ENCODE measurements at regions not wholly inside any gene's neighbourhood (a gene's known extent, or its start where the extent isn't known, plus 50 kb on each side); places are given as distances from the start of the nearest gene placed in this dataset.

- Histone ChIP-seq H4K20me1 (ENCODE audit: insufficient read depth) (no peaks in the 10 kb centered on the region), H2AFZ (ENCODE audit: low read depth, low read length) (no peak overlapping the region), H3K79me2 (replicated peaks; ENCODE audit: insufficient read depth, low read length) (no peaks in the 10 kb centered on the region), H3K9me2 (ENCODE audit: insufficient read depth, low read length) (no peaks in the 10 kb centered on the region), H3K27ac (ENCODE audit: low read length) (no peak overlapping the region), H3K4me2 (ENCODE audit: low read length) (no peak overlapping the region), H3K36me3 (ENCODE audit: insufficient read depth, low read length) (no peaks in the 10 kb centered on the region), H3K4me3 (ENCODE audit: low read length) (no peak overlapping the region), H3F3A (ENCODE audit: insufficient read depth, low read length, poor library complexity, severe bottlenecking) (no peaks in the 10 kb centered on the region), H3K27me3 (ENCODE audit: insufficient read depth, low read depth, low read length) (no peaks in the 10 kb centered on the region), H3K9me3 (ENCODE audit: low read length) (no peaks in the 10 kb centered on the region), H3K9ac (ENCODE audit: low read length) (no peak overlapping the region)
- no peak for TF ChIP-seq CTCF (IDR thresholded peaks at IDR 0.05; ENCODE audit: poor library complexity, severe bottlenecking)
- TF ChIP-seq EP300 (conservative IDR thresholded peaks at IDR 0.05; ENCODE audit: poor library complexity, severe bottlenecking) = no peak
- TF ChIP-seq, protein P1, sequence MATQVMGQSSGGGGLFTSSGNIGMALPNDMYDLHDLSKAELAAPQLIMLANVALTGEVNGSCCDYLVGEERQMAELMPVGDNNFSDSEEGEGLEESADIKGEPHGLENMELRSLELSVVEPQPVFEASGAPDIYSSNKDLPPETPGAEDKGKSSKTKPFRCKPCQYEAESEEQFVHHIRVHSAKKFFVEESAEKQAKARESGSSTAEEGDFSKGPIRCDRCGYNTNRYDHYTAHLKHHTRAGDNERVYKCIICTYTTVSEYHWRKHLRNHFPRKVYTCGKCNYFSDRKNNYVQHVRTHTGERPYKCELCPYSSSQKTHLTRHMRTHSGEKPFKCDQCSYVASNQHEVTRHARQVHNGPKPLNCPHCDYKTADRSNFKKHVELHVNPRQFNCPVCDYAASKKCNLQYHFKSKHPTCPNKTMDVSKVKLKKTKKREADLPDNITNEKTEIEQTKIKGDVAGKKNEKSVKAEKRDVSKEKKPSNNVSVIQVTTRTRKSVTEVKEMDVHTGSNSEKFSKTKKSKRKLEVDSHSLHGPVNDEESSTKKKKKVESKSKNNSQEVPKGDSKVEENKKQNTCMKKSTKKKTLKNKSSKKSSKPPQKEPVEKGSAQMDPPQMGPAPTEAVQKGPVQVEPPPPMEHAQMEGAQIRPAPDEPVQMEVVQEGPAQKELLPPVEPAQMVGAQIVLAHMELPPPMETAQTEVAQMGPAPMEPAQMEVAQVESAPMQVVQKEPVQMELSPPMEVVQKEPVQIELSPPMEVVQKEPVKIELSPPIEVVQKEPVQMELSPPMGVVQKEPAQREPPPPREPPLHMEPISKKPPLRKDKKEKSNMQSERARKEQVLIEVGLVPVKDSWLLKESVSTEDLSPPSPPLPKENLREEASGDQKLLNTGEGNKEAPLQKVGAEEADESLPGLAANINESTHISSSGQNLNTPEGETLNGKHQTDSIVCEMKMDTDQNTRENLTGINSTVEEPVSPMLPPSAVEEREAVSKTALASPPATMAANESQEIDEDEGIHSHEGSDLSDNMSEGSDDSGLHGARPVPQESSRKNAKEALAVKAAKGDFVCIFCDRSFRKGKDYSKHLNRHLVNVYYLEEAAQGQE (IDR thresholded peaks at IDR 0.05; ENCODE audit: borderline replicate concordance) = no peak
Observed at GRCh38 chr2:71781695-71782228, 328.4 kb downstream of the DYSF start.

GRCh38 chr2:71780162-71780561 is 326.8 kb downstream of the DYSF start:
- Histone ChIP-seq H3K27me3 (ENCODE audit: insufficient read depth, low read depth, low read length) (no peaks in the 10 kb centered on the region), H3K4me2 (ENCODE audit: low read length) (no peak overlapping the region)

More at GRCh38 chr2:71780162-71780561, 326.8 kb downstream of the DYSF start:
- no peaks in the 10 kb centered on the region for H3K36me3 ChIP-seq (ENCODE audit: insufficient read depth, low read length)
- no peak overlapping the region for H3K9ac ChIP-seq (ENCODE audit: low read length)
- no peak for TF ChIP-seq RAD21 (conservative IDR thresholded peaks at IDR 0.05)
- TF ChIP-seq MXI1 (conservative IDR thresholded peaks at IDR 0.05; ENCODE audit: poor library complexity, severe bottlenecking) = no peak
- TF ChIP-seq POLR2AphosphoS5 (IDR thresholded peaks at IDR 0.05) = no peak
- TF ChIP-seq EP300 (conservative IDR thresholded peaks at IDR 0.05; ENCODE audit: poor library complexity, severe bottlenecking) = no peak
- no peak for TF ChIP-seq EZH2 (IDR thresholded peaks at IDR 0.05; ENCODE audit: borderline replicate concordance, insufficient read depth, low read length, poor library complexity, severe bottlenecking)
- TF ChIP-seq, protein P1 (IDR thresholded peaks at IDR 0.05; ENCODE audit: borderline replicate concordance) = no peak
- TF ChIP-seq TAF1 (IDR thresholded peaks at IDR 0.05; ENCODE audit: low read depth) = no peak
- TF ChIP-seq CTCF (IDR thresholded peaks at IDR 0.05; ENCODE audit: poor library complexity, severe bottlenecking) = no peak
- no peak for TF ChIP-seq SMC3 (conservative IDR thresholded peaks at IDR 0.05; ENCODE audit: poor library complexity)
- H3F3A ChIP-seq (ENCODE audit: insufficient read depth, low read length, poor library complexity, severe bottlenecking) = no peaks in the 10 kb centered on the region
- no peak overlapping the region for H3K27ac ChIP-seq (ENCODE audit: low read length)
- H3K9me2 ChIP-seq (ENCODE audit: insufficient read depth, low read length) = no peaks in the 10 kb centered on the region
- no peaks in the 10 kb centered on the region for H4K20me1 ChIP-seq (ENCODE audit: insufficient read depth)
- no peak overlapping the region for H3K4me3 ChIP-seq (ENCODE audit: low read length)
- H2AFZ ChIP-seq (ENCODE audit: low read depth, low read length) = no peak overlapping the region
- no peaks in the 10 kb centered on the region for H3K9me3 ChIP-seq (ENCODE audit: low read length)
- no peaks in the 10 kb centered on the region for H3K79me2 ChIP-seq (replicated peaks; ENCODE audit: insufficient read depth, low read length)

Measured in neural cell (in vitro differentiated cells).